Esophagus mucosa (tissue), 1 donor: ENCODE measurements at regions not wholly inside any gene's neighbourhood (a gene's known extent, or its start where the extent isn't known, plus 50 kb on each side); places are given as distances from the start of the nearest gene placed in this dataset.

Experiments used
- ATAC-seq: fragments of 200-7000 bp; cut with Tn5 transposase; one replicate; pipeline ENCODE4 v1.9.1; 2020
- donor health status: DM: yes; HTN: yes; CAD: no.

- ATAC-seq: no peak
These were observed 55.4 kb upstream of the SCEL start for GRCh38 chr13:77480066-77480465.

- no peak for ATAC-seq
These were observed 56.2 kb upstream of the SCEL start for GRCh38 chr13:77479326-77479725.

GRCh38 chr13:77477299-77477848, 58.1 kb upstream of the SCEL start:
- ATAC-seq: no peak

DNA sequence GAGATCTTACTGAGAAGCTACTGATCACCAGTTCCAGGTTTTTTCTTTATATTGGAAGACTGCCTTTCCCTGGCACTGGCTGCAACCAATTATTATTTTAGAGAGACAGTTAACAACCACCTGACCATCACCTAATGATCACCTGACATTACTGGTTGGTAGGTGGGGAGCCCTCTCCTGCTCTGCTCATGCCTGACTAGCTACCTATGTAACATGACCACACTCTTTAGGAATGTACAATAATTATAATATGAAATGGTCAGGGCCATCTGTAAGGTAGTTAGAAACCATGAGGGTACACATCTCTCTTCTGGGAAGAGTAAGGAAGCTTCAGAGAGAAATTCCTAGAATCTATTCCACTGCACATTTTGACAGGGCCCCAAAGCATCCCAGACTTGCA, 59.0 kb upstream of the SCEL start:
- ATAC-seq: peak; percentile 22

GRCh38 chr13:77475345-77476084, 60.0 kb upstream of the SCEL start:
- no peak for ATAC-seq

GRCh38 chr13:77470986-77471385, 64.5 kb upstream of the SCEL start:
- ATAC-seq: no peak

DNA sequence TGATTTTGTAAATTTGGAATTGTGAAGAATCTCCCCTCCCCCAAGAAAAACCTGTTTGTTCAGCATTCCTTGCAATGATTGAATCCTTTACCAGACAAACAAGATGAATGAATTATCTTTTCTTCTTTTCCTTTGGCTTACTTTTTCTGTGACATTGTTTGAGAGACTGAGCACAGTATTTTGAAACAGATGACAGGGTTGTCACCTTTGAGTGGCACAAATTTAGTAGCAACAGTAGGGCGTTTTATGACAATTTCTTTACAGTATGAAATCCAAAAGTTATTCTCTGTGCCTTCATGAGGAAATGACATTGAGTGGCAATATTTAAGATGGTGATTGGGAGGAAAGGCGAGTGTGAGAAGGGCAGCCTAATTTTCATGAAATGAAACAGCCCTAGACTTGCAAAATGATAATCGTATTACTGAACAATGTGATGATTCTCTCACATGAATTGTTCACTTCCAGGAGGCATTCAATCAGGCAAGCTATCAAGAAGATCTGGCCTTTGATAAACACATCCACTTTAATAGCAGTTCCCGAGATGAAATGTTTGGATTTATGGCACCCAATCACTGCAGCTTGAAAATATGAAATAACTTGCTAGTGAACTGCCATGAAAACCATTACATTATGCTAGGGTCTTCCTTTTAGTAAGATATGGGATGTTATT, 68.6 kb upstream of the SCEL start:
- ATAC-seq: no peak

GRCh38 chr13:77465603-77466195, 69.8 kb upstream of the SCEL start:
- ATAC-seq: no peak

DNA sequence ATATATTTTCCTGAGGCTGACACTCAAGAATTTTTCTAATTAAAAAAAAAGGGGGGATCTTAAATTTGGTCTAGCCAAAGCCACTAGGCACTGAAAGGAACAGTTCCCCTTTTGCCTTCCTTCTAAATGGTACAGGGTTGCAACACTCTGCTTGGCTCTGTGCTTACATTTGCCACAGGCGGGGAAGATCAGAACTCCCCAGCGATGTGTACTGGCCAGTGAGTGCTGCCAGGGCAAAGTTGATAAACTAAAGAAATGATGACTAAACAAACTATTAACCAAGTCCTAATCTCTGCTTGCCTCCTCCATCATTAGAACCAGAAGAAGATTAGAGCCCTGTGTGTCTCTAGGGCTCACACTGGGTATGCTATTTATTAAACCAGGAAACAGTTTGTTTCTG, 75.3 kb upstream of the SCEL start:
- ATAC-seq: peak; percentile 58

GRCh38 chr13:77459592-77459991, 75.9 kb upstream of the SCEL start:
- no peak for ATAC-seq

DNA sequence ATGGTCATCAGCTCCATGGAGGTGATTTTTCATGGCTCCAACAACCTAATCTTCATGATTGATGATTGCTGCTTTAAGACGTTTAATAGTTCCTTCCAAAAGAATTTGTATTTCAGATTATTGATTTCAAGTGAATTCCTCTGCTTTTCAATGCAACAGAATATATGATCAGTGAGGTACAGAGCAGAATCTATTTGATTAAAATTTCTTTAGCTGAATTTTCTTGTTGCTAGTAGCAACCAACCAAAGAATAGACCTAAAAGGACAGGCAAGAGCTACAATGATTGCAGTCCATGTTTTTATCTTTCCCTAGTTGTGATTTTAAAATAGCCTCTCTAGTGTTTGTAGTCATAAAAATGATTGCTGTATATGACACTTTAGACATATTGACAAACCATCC, 76.8 kb upstream of the SCEL start:
- ATAC-seq: no peak

DNA sequence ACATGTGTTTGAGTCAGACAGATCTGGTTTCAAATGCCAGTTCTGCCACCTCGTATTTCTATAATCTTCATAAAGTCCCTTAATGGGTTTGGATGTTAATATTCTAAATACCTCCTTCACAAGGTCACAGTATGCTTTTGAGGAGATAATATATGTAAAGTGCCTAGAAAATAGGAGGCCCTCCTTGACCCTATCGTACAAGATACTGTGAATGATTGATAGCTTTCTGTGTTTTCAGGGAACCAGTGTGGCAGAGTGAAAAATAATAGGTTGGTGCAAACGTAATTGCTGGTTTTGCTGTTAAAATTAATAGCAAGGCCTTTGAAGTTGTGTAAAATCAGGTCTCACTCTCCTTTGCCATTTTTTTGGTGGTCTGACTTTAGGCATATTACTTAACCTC, 77.5 kb upstream of the SCEL start:
- no peak for ATAC-seq

GRCh38 chr13:77456271-77456670, 79.2 kb upstream of the SCEL start:
- no peak for ATAC-seq

- ATAC-seq: no peak
These were observed 86.2 kb upstream of the SCEL start for GRCh38 chr13:77449265-77449664.

DNA sequence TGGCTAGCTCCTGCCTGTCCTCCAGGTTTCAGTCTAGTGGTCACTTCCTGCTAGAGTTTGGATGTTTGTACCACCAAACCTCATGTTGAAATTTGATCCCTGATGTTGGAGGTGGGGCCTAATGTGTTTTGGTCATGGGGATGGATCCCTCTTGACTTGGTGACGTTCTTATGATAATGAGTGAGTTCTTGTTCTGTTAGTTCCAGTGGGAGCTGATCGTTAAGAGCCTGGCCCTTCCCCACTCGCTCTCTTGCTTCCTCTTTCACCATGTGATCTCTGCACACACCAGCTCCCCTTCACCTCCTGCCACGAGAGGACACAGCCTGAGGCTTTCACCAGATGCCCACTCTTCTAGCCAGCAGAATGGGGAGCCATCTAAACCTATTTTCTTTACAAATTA, 86.8 kb upstream of the SCEL start:
- no peak for ATAC-seq

GRCh38 chr13:77443511-77443910, 92.0 kb upstream of the SCEL start:
- ATAC-seq: no peak

DNA sequence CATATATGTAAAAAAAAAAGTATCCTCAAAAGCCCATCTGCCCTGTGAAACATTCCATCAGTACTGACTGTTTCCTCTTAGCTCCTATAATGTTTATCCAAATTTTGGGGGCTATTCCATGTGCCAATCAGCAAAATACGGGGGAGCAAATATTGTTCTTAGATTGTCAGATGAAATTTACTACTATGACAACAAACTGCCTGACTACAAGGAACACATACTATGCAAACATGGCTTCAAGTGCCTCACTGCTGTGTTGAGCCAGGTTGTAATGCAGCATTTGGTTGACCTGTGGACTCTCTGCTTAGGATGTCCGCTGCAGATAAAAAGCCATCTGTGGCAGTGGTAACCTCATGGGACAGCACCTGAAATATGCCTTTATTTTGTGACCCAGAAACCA, 98.2 kb upstream of the SCEL start:
- ATAC-seq: no peak

GRCh38 chr13:77434289-77434688, 101.2 kb upstream of the SCEL start:
- ATAC-seq: no peak

- ATAC-seq: no peak
These were observed 104.1 kb upstream of the SCEL start for GRCh38 chr13:77431449-77431848.

GRCh38 chr13:77430377-77430951, 103.6 kb upstream of the MYCBP2 start:
- no peak for ATAC-seq

GRCh38 chr13:77429320-77430142, 102.6 kb upstream of the MYCBP2 start:
- ATAC-seq: peak; percentile 38

- ATAC-seq: no peak
These were observed 98.8 kb upstream of the MYCBP2 start for GRCh38 chr13:77425705-77426104.

DNA sequence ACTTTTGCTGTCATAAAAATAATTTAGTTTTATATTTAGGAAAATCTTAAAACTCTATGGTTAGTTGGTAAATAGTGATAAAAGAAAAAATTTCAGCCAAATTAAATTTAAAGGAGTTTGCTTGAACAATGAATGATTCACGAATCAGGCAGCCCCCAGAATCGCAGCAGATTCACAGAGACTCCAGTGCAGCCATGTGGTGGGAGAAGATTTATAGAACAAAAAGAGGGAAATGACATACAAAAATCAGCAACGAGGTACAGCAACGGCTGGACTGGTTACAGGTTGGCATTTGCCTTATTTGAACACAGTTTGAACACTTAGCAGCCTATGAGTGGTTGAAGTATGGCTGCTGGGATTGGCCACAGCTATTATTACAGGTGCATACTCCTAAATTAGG, 96.4 kb upstream of the MYCBP2 start:
- ATAC-seq: no peak
